HG03159 (cell line): ENCODE measurements at regions not wholly inside any gene's neighbourhood (a gene's known extent, or its start where the extent isn't known, plus 50 kb on each side); places are given as distances from the start of the nearest gene placed in this dataset.
"Not testable (repeated sequence)": the region's sequence is repeated elsewhere in the genome, so short reads cannot be mapped to it uniquely, and the experiment has no call there.

Experiments used
- ATAC-seq: cut with Tn5 transposase; IDR thresholded peaks from one replicate; pipeline ENCODE4 v1.9.1; 2021; ENCODE audit warnings: mild to moderate bottlenecking, moderate library complexity; ENCODE audit not compliant: unreplicated experiment

DNA sequence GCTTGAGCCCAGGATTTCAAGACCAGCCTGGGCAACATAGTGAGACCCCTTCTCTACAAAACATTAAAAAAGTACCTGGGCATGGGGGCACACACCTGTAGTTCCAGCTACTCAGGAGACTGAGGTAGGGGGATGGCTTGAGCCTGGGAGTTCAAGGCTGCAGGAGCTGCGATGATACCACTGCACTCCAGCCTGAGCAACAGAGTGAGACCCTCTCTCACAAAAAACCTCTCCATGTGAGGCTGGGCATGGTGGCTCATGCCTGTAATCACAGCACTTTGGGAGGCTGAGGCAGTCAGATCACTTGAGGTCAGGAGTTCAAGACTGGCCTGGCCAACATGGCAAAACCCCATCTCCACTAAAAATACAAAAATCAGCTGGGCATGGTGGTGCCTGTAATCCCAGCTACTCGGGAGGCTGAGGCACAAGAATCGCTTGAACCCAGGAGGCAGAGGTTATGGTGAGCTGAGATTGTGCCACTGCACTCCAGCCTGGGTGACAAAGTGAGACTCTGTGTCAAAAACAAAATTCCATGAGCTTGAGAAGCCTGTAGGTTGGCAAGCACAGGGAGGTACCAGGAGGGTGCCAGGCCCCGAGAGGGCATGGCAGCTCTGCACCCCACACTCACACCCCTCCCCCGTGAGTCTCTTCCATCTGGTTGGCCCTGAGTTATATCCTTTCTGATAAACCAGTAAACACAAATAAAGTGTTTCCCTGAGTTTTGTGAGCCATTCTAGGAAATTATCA is 88.8 kb downstream of the KCNJ18 start:
- ATAC-seq: not testable (repeated sequence)

DNA sequence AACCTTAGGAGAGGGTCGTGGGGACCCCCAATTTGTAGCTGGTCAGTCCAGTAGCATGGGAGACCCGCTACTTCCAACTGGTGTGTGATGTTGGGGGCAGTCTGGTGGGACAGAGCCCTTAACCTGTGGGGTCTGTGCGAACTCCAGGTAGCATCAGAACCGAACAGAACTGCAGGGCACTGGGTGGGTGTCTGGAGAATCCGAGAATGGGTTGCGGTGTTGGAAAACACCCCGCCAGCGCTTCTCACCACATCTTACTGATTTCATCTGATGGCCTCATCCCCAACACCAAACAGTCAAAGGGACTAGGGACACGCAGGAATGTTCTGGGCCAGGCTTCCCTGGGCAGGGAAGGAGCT is 89.3 kb downstream of the KCNJ18 start:
- not testable (repeated sequence) for ATAC-seq

DNA sequence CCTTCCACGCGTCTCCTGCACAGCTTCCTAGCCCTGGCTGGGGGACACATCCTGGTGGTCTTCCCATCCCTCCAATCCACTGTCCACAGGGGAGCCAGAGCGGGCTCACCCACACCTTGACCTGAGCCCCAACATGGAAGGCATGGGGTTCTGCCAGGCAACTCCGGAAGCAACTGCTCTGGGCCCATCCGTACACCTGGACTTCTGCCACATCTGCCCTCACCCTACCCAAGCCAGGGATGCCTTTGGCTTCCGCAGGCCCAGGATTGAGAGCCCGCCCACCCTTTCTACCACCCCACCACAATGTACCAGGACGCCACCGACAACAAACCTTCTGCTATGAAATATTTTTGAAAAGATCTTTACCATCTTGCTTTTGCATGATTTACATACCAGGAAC is 89.8 kb downstream of the KCNJ18 start:
- ATAC-seq: not testable (repeated sequence)

DNA sequence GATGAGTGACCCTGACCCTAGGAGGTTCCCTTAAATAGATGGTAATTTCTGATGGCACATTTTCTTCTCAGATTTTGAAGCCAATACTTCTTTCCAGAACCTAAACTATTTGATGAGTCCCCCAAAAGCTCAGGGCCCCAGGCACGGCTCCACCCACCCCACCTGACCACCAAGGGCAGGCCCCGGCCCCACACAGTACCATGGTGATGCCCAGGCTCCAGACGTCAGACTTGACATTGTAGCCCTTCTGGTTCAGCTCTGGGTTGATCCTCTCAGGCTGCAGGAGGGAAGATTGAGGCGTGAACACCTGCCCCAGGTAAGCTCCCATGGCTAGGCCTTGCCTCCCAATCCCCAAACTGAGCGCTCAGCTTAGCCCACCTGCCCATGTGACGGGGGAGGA is 90.3 kb downstream of the KCNJ18 start:
- not testable (repeated sequence) for ATAC-seq

DNA sequence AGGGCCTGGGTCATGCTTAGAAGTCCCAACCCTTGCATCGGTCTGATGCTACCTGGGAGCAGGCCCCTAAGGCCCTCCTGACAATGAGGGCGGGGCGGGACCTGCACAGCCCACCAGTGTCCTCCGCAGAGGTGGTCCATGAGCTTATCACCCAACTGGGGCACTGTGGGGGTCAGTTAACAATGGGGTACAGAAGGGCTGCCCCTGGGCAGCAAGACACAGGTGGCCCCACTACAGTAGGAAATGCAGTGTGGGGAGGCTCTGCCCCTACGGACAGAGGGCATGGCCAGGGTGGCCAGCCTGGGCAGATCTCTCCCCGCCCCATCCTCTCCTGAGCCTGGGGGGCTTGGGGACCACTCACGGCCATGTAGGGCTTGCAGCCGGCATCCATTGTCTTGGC is 90.7 kb downstream of the KCNJ18 start:
- not testable (repeated sequence) for ATAC-seq

DNA sequence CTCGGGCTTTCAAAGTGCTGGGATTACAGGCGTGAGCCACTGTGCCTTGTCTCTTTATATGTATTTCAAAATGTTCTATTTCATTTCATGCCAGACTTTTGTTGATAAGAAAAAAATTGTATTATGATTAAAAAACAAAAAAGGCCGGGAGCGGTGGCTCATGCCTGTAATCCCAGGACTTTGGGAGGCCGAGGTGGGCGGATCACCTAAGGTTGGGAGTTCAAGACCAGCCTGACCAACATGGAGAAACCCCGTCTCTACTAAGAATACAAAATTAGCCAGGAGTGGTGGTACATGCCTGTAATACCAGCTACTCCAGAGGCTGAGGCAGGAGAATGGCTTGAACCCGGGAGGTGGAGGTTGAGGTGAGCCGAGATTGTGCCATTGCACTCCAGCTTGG is 121.9 kb downstream of the KCNJ18 start:
- ATAC-seq: not testable (repeated sequence)

DNA sequence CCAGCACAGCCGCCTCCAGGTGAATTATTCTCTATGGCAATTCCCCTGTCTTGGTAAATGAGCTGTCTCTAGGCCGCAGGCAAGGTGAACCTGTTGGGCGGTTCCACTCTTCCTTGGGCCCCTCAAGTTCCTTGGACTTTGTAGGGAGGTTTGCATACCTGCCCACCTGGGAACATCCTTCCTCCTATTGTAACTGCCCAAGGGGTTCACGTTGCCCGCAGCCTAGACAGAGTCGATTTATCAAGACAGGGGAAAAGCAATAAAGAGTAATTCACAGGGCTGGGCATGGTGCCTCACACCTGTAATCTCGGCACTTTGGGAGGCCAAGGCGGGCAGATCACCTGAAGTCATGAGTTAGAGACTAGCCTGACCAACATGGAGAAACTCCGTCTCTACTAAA is 122.5 kb downstream of the KCNJ18 start:
- no peak for ATAC-seq

DNA sequence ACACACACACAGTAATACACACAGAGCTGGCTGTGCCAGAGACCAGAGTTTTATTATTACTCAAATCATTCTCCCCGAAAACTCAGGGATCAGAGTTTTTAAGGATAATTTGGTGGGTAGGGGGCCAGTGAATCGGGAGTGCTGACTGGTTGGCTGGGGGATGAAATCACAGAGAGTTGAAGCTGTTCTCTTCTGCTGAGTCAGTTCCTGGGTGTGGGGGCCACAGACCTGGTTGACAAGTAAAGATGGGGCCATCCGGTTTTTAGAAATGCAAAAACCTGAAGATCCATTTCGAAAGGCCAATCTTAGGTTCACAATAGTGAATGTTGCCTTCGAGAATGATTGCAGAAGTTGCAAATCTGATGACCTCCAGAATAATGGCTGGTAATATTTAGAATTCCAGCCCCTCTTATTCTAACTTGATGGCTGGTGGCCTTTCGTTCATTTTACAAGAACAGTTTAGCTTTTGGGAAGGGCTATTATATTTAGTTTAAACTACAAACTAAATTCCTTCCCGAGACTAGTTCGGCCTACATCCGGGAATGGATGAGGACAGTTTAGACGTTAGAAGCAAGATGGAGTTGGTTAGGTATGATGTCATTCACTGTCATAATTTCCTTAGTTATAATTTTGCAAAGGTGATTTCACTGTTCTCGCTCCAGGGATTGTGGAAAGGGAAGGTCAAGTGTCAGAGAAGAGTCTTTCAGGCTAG is 123.2 kb downstream of the KCNJ18 start:
- no peak for ATAC-seq

DNA sequence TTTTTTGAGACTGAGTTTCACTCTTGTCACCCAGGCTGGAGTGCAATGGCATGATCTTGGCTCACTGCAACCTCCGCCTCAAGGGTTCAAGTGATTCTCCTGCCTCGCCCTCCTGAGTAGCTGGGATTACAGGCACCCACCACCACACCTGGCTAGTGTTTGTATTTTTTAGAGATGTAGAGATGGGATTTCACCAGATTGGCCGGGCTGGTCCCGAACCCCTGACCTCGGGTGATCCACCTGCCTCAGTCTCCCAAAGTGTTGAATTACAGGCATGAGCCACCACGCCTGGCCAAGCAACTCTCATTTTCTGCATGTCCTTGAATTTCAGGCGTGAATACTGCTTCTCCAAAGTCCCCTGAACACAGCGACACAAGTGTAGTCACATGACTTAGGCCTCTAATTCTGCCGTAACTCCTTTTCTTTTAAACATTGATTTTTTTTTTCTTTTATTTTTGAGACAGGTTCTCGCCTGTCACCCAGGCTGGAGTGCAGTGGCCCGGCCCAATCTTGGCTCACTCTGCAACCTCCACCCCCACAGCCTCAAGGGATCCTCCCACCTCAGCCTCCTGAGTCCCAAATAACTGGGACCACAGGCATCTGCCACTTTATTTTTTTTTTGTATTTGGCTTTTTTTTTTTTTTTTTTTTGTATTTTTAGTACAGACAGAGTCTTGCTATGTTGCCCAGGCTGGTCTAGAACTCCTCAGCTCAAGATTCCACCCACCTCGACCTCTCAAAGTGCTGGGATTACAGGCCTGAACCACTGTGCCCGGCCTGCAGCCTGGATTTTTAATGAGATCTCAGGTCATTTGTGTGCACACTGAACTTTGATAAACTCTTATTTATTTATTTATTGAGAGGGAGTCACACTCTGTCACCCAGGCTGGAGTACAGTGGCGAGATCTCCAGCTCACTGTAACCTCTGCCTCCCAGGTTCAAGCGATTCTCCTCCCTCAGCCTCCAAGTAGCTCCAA is 124.6 kb downstream of the KCNJ18 start:
- no peak for ATAC-seq

DNA sequence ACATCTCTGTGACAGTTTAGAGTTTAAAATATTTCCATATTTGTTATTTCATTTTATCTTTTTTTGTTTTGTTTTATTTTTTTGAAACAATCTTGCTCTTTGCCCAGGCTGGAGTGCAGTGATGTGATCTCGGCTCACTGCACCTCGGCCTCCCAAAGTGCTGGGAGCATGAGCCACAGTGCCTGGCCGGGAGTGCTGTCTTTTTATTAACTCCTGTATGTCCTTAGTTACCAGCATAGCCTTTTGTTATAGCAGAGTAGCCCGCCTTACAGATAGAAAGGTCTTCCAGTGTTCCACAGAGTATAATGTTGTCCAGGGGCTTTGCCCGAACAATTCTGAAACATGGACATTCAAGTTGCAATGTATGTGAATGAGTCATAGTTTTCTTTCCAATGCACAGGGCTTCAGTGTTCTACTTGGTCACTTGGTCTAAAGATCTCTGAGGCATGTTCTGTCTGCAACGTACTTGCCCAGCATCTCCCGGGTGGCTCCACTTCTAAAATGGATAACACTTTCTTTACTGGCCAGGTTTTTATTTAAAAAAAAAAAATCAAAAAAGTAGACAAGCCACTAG is 125.6 kb downstream of the KCNJ18 start:
- ATAC-seq: no peak

DNA sequence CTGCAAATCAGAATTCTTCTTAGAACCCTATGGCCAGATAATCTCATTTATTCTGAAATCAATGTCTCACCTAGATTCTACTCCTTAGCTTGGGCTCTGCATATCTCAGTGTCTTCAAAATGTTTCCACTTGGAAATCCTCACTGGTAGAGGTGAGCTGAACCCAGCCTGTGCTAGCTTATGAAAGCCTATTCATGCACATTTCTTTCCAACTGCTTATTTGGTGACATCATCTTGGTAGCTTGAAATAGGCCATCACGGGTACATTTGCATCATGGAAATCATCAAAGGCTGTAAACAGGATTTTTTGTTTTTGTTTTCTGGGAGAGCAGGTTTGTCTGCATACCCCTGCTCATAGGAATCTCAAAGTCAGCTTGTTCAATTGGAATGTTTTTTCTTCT is 130.8 kb downstream of the KCNJ18 start:
- ATAC-seq: no peak

DNA sequence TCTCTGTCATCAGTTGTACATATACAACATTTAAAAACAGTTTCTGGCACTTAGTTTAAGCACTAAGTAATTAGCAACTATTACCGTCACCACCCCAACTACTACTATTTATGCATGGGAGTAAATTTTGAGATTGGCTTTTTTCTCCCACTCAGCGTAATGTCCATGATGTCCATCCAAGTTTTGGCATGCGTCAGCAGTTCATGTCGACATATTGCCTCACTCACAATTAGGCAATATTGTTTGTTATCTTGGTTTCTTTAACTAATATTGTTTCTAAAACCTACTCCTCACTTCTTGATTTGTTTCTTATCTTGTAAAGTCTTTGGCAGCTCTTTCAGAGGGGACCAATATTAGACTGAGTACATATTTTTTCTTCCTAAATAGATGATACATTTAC is 131.3 kb downstream of the KCNJ18 start:
- ATAC-seq: no peak

DNA sequence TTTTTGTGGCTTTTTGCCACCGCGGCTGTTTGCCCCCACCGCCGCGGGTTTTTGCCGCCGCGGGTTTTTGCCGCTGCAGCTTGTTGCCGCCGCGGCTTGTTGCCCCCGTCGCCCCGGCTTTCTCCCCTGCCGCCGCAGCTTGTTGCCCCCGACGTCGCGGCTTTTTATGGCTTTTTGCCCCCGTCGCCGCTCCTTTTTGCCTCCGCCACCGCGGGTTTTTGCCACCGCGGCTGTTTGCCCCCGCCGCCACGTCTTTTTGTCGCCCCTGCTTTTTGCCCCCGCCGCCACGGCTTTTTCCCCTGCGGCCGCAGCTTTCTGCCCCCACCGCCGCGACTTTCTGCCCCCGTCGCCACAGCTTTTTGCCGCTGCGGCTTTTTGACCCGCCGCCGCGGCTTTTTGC is 149.5 kb downstream of the KCNJ18 start:
- ATAC-seq: no peak

DNA sequence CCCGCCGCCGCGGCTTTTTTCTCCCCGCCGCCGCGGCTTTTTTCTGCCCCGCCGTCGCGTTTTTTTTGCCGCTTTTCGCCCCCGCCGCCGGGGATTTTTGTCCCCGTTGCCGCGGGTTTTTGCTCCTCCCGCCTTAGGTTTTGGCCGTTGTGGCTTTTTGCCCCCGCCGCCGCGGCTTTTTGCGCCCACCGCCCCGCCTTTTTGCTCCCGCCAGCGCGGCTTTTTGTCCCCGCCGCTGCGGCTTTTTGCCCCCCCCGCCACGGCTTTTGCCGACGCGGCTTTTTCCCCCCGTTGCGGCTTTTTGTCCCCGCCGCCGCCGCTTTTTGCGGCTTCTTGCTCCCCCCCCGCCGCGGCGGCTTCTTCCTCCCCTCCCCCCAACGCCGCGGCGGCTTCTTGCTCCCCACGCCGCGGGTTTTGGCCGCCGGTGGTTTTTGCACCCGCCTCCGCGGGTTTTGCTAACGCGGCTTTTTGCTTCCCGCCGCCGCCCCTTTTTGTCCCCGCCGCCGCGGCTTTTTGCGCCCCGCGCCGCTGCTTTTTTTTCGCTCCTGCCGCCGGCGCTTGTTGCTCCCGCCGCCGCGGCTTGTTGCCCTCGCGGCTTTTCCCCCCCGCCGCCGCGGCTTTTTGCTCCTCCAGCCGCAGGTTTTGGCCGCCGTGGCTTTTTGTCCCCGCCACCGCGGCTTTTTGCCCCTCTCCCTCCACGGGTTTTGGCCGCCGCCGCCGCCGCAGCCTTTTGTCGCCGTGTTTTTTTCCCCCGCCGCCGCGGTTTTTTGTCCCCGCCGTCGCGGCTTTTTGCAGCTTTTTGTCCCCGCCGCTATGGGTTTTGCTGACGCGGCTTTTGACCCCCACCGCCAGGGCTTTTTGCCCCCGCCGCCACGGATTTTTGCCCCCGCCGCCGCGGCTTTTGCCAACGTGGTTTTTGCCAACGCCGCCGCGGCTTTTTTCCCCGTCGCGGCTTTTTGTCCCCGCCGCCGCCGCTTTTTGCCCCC is 150.3 kb downstream of the KCNJ18 start:
- ATAC-seq: no peak

DNA sequence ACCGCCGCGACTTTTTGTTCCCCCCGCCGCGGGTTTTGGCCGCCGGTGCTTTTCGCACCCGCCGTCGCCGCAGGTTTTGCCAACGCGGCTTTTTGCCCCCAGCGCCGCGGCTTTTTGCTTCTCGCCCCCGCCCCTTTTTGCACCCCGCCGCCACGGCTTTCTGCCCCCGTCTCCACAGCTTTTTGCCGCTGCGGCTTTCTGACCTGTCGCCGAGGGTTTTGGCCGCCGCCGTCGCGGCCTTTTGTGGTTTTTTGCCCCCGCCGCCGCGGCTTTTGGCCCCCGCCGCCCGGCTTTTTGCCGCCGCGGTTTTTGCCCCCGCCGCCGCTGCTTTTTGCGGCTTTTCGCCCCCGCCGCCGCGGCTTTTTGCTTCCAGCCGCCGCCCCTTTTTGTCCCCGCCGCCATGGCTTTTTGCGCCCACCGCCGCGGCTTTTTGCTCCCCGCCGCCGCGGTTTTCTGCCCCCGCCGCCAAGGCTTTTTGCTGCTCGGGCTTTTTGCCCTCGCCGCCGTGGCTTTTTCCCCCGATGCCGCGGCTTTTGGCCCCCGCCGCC is 151.1 kb downstream of the KCNJ18 start:
- no peak for ATAC-seq

DNA sequence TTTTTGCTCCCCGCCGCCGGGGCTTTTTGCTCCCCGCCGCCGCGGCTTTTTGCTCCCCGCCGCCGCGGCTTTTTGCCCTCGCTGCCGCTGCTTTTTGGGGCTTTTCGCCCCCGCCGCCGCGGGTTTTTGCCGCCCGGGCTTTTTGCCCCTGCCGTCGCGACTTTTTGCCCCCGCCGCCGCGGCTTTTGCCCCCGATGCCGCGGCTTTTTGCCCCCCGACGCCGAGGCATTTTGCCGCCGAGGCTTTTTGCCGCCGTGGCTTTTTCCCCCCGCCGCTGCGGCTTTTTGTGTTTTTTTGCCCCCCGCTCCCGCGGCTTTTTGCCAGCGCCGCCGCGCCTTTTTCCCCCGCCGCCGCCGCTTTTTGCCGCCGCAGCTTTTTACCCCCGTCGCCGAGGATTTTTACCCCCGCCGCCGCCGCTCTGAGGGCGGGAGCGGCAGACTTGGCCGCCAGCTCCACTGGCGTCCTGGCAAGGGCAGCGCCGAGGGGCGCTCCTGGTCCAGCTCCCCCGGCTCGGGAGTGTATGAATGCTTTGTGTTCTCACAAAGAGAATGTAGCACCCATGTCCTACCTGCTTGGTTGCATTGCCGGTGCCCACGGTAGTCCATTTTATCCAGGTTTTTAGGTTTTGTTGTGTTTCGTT is 151.7 kb downstream of the KCNJ18 start:
- no peak for ATAC-seq

DNA sequence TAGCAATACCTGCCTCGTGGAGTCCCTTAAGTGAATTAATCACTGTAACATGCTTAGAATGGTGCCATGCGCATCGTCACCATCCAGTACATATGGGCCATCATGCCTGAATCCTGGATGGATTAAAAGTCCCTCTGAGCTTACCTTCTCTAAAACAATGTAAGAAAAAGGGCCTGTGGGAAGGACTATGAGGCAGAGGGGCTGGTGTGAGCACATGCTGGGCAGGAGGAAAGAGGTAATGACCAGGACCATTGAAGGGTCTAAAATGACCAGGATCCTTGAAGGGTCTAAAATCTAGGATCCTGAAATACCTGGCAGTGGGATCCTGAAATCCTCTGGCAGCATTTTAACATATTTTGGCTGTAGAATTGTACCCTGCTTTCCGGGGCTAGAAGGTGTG is 156.2 kb downstream of the KCNJ18 start:
- ATAC-seq: not testable (repeated sequence)

DNA sequence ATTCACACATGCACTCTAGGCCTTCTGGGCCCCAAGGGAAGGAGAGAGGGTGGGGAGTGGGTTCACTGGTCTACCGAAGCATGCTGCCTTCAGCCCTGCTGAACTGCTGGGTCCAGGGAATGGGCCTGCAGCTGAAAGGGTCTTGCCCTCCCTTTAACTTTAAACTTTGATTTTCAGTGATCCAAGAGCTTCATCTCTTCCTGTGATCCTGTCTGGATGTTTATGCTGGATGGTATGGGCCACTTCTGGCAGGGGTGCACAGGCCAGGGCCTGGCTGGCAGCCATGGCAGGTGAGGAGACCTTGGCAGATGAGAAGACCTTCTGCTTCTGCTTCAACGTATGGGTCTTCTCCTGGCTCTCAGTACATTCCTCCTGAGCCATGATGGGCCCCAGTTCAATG is 156.7 kb downstream of the KCNJ18 start:
- not testable (repeated sequence) for ATAC-seq

DNA sequence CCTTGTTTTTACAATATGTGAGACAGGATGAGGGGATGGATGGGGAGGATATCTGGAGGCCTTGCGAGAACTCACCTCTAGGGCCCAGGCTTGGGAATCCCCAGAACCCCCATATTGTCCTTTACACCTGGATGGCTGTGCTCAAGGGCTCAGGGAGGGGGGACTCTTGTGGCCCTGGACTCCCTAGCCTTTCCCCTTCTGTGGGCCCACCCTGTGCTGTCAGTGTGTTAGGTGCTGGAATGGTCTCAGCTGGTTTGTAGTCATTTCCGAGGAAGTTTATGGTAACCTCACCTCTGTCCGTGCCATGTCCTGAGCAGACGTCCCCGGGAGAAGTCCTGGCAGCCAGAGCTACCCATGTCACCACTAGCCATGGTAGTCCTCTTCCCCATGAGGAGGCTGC is 158.3 kb downstream of the KCNJ18 start:
- ATAC-seq: not testable (repeated sequence)
